GM10266 (cell line): ENCODE measurements at regions not wholly inside any gene's neighbourhood (a gene's known extent, or its start where the extent isn't known, plus 50 kb on each side); places are given as distances from the start of the nearest gene placed in this dataset.

Source experiments
- DNase-seq: peaks from one replicate; pipeline ENCODE4 v3.0.0; 2012; ENCODE audit errors: extremely low spot score
- TF ChIP-seq, protein P1 (sequence below): IDR thresholded peaks from 2 replicates; pipeline ENCODE4 v1.5.1; 2012; ENCODE audit warnings: mild to moderate bottlenecking, low read depth; ENCODE audit not compliant: control insufficient read depth, insufficient read depth; ENCODE audit errors: missing control alignments

DNA sequence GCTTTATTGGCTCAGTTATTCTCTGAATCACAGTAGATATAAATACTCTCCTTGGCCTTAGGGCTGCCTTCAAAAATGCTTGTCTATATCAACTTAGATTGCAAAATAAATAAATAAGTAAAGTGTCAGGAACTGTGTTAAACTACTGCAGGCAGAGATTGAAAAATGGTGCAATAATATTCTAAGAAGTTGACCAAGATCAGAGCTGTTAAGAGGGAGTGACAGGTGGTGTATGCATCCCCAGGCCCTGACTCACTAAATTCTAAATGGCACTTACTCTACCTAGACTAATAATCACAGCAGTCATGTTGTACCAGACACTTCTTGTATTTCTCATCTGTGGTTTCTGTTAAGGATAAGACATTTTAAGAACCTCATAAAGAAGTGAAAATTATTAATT is 235.1 kb upstream of the SPOCK3 start:
- DNase-seq = no peak
- TF ChIP-seq, protein P1, sequence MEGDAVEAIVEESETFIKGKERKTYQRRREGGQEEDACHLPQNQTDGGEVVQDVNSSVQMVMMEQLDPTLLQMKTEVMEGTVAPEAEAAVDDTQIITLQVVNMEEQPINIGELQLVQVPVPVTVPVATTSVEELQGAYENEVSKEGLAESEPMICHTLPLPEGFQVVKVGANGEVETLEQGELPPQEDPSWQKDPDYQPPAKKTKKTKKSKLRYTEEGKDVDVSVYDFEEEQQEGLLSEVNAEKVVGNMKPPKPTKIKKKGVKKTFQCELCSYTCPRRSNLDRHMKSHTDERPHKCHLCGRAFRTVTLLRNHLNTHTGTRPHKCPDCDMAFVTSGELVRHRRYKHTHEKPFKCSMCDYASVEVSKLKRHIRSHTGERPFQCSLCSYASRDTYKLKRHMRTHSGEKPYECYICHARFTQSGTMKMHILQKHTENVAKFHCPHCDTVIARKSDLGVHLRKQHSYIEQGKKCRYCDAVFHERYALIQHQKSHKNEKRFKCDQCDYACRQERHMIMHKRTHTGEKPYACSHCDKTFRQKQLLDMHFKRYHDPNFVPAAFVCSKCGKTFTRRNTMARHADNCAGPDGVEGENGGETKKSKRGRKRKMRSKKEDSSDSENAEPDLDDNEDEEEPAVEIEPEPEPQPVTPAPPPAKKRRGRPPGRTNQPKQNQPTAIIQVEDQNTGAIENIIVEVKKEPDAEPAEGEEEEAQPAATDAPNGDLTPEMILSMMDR = no peak

DNA sequence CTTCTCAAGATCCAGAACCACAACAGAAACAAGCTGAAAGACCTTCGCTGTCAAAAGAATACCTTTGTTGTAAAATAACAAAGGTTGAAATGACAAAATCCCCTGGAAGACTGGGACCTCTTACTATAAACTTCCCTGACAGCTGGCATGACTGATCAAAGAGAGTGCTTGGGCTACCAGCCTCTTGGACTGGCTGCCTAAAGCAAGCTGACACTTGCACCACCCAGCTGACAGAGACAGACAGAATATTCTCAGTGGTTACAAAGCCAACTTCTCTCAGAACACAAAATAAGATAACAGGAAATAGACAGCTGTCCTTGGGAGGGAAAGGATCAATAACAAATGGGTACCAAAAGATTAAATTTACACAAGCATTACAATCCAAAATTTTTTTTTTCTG is 241.7 kb upstream of the SPOCK3 start:
- TF ChIP-seq, protein P1 = no peak
- no peak for DNase-seq

DNA sequence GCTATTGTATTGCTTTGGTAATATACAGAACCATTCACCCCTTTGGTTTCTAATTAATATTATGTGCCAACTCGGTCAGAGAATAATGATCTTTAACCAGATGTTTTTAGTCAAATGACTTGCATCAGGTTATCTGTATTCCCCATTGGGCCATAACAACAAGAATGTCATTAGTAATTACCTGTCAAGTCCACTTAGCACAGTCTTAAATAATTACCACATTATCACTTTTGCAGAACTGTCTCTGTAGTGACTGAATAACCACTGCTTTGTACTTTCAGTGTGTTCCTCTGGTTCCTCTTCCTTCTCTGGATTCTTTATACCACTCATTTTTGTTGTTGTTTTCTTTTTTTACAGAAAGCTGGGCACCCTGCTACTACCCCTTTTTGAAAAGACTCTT is 257.7 kb upstream of the SPOCK3 start:
- DNase-seq = no peak
- TF ChIP-seq, protein P1 = no peak

DNA sequence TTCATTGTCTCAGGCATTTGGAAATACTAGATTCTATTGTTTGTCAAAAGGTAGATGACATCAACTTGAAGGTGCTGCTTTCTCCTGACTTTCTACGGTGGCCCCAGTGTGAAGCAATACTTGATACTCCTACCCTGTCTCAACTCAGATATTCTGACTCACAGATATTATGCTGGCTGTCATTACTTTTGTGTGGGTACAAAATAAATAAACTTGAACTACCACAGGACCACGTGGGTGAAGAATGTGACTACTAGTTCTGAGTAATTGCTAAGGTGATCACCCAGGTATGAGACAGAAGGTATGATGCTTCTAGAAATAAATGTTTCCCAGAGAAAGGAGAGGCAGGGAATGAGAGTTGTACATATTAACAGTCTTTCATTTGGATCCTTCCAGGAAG is 275.3 kb upstream of the SPOCK3 start:
- DNase-seq = no peak
- TF ChIP-seq, protein P1 = no peak

DNA sequence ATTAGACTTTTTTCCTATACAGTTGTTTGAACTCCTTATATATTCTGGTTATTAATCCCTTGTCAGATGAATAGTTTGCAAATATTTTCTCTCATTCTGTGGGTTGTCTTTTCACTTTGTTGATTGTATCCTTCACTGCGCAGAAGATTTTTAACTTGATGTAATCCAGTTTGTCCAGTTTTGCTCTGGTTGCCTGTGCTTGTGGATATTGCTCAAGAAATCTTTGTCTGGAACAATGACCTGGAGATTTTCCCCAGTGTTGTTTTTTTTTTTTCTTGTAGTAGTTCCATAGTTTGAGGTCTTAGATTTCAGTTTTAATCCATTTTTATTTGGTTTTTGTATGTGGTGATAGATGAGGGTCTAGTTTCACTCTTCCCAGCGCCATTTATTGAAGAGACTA is 289.8 kb upstream of the SPOCK3 start:
- TF ChIP-seq, protein P1 = no peak
- no peak for DNase-seq

DNA sequence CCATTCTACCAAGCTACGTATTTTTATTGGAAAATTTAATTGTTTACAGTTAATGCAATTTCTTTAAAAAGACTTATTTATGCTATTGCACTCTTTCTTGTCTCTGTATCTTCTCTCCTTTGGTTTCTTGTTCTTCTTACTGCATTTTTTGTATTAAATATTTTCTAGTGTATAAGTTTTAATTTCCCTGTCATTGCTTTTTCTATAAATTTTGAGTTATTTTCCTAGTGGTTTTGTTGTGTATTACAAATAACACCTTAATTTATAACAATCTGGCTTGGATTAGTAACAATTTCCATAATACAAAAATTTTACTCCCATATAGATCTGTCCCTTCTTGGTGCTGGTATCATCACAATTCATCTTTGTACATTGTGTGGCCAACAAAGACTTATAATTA is 303.5 kb upstream of the SPOCK3 start:
- TF ChIP-seq, protein P1 = no peak
- DNase-seq = no peak

DNA sequence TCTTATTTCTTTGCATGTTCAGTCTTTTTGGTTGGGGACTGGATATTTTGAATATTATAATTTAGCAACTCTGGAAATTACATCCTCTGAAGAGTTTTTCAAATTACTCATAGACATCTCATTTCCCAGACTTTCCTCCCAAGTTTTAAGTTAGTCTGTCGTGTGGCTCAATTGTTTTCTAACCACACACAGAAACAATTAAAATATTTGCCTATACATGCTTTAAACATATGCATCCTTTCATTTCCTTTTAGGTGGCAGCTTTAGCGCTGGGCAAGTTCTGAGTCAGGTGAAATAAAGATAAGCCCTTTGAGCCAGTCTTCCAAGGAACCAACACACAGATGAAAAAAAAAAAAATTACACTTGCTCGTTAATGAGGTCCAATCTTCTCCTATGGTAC is 307.0 kb upstream of the SPOCK3 start:
- TF ChIP-seq, protein P1 = no peak
- no peak for DNase-seq
